SH-SY5Y (cell line): ENCODE measurements at regions not wholly inside any gene's neighbourhood (a gene's known extent, or its start where the extent isn't known, plus 50 kb on each side); places are given as distances from the start of the nearest gene placed in this dataset.

Experiments used
- GATA2 ChIP-seq: IDR thresholded peaks from 2 replicates; pipeline ENCODE4 v1.6.1; 2011; ENCODE audit warnings: mild to moderate bottlenecking, low read depth, low read length
- GATA3 ChIP-seq: IDR thresholded peaks from 2 replicates; pipeline ENCODE4 v1.6.1; 2011; ENCODE audit warnings: low read depth, mild to moderate bottlenecking, low read length, moderate library complexity

- no peak for TF ChIP-seq GATA3
- no peak for TF ChIP-seq GATA2
Measured at GRCh38 chr2:193868833-193869232, 1674.1 kb upstream of the TMEFF2 start.

GRCh38 chr2:193868132-193868531 is 1673.4 kb upstream of the TMEFF2 start:
- no peak for TF ChIP-seq GATA3

- TF ChIP-seq GATA2 (no peak), GATA3 (no peak)
Measured at GRCh38 chr2:193867454-193867853, 1672.7 kb upstream of the TMEFF2 start.

GRCh38 chr2:193861557-193861956 is 1666.8 kb upstream of the TMEFF2 start:
- TF ChIP-seq GATA2 = no peak
- TF ChIP-seq GATA3 = no peak

- TF ChIP-seq GATA2 = no peak
- TF ChIP-seq GATA3 = no peak
Measured at GRCh38 chr2:193847991-193848390, 1653.3 kb upstream of the TMEFF2 start.

GRCh38 chr2:193847130-193847529 is 1652.4 kb upstream of the TMEFF2 start:
- TF ChIP-seq GATA2 (no peak), GATA3 (no peak)

- no peak for TF ChIP-seq GATA2
- TF ChIP-seq GATA3 = no peak
Measured at GRCh38 chr2:193845604-193846003, 1650.9 kb upstream of the TMEFF2 start.

- TF ChIP-seq GATA2 = no peak
- no peak for TF ChIP-seq GATA3
Measured at GRCh38 chr2:193843675-193844074, 1648.9 kb upstream of the TMEFF2 start.

GRCh38 chr2:193841384-193842150 is 1646.8 kb upstream of the TMEFF2 start:
- TF ChIP-seq GATA2 = no peak
- no peak for TF ChIP-seq GATA3

GRCh38 chr2:193837111-193837738 is 1642.5 kb upstream of the TMEFF2 start:
- TF ChIP-seq GATA3 (no peak), GATA2 (no peak)

- TF ChIP-seq GATA3 (no peak), GATA2 (no peak)
Measured at GRCh38 chr2:193824474-193824873, 1629.7 kb upstream of the TMEFF2 start.

GRCh38 chr2:193818801-193819499 is 1624.2 kb upstream of the TMEFF2 start:
- TF ChIP-seq GATA2 (no peak), GATA3 (no peak)

- TF ChIP-seq GATA3 (no peak), GATA2 (no peak)
Measured at GRCh38 chr2:193816008-193816407, 1621.3 kb upstream of the TMEFF2 start.

- TF ChIP-seq GATA3 (no peak), GATA2 (no peak)
Measured at GRCh38 chr2:193810533-193810932, 1615.8 kb upstream of the TMEFF2 start.

GRCh38 chr2:193808877-193809276 is 1614.1 kb upstream of the TMEFF2 start:
- TF ChIP-seq GATA3 (no peak), GATA2 (no peak)
